GM10248 (cell line): ENCODE measurements at regions not wholly inside any gene's neighbourhood (a gene's known extent, or its start where the extent isn't known, plus 50 kb on each side); places are given as distances from the start of the nearest gene placed in this dataset.
"Not testable (repeated sequence)": the region's sequence is repeated elsewhere in the genome, so short reads cannot be mapped to it uniquely, and the experiment has no call there.

Experiments
- CTCF ChIA-PET: fragments of 300-600 bp; sonication (Branson Sonifier 250); formaldehyde crosslinking; extraction: SDS; loops from one replicate; lab custom pipeline; 2021; ENCODE audit warnings: antibody characterized with exemption; lab: Yijun Ruan, JAX
- POLR2A ChIA-PET: fragments of 350-650 bp; sonication (Branson Sonifier 250); formaldehyde crosslinking; extraction: SDS; loops from one replicate; lab custom pipeline; 2020; ENCODE audit warnings: antibody characterized with exemption; lab: Yijun Ruan, JAX
- DNase-seq: peaks from one replicate; pipeline ENCODE4 v3.0.0; 2012; ENCODE audit errors: extremely low spot score
- TF ChIP-seq, protein P1 (sequence below): IDR thresholded peaks from 2 replicates; pipeline ENCODE4 v1.5.1; 2012; ENCODE audit warnings: mild to moderate bottlenecking, low read depth; ENCODE audit errors: extremely low read depth, missing control alignments, control extremely low read depth

DNA sequence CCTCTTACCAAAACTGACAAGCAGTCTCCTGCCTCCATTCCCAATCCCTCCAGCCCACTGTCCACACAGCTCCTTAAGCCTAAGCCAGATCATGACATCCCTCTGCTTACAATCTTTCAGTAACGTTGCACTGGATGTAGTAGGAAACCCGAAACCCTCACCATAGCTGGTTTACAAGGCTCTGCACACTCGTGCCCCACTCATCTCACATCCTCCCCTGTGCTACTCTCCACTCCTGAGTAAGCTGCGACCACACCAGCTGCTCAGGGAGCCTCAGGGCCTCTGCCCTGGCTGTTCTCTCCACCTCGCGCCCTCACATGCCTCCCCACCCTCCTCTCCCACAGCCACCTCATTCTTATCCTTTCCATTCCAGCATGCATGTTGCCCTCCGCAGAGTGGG, 288.9 kb downstream of the ANAPC1 start:
- CTCF ChIA-PET, POLR2A ChIA-PET, DNase-seq: not testable (repeated sequence)

DNA sequence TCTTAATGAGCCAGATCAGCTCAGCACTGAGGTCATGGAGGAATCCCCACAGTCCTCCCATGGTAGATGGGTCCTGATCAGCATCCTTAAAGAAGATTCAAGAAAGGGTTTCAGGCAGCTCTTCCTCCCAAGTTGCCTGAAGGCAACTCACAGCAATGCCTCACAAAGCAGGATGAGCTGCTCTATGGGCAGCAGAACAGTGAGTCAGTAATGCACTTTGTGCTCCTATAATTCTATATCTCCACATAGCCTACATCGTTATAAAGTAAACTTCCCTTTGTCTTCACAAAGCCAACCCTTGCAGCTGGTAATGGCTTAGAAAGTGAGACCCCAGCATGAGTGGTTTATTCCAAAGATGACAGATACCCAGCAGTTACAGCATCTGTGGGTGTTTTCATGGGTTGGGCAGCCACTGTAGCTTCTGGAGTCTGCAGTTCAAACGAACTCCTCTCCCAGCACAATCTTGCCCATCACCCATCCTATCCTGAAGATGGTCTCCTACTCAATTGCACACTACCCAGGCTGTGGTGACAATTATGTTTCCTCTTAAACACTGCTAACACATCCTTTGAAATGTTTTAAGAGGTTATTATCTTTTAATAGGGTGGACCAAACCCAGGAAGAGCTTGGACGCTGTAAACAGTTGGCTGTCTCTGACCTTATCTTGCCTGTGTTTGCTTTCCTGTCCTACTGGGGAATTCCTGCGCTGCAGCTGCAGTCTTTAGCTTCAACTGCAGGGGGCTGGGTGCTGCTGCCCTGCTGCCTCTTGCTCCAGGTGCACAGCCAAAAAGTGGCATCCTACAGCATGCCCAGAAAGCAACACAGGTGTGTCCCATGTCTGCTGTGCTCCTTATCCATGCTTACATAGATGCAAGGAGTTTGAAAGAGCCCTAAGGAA, 286.9 kb downstream of the ANAPC1 start:
- CTCF ChIA-PET, DNase-seq, POLR2A ChIA-PET: not testable (repeated sequence)

DNA sequence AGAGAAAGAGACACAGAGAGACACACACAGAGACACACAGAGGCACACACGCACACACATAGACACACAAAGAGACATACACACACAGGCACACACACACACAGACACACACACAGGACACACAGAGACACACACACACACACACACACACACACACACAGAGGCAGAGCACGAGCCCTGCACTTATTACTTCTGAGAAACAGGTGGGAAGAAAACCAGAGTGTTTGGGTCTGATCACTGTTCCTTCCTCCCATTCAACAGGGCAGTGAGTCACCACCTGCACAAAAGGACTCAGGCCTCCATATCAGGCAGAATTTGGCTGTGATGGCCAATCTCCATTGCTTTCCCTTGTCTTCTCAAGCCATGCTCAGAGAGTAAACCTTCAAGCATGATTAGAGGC, 285.0 kb downstream of the ANAPC1 start:
- DNase-seq, CTCF ChIA-PET, POLR2A ChIA-PET: not testable (repeated sequence)

DNA sequence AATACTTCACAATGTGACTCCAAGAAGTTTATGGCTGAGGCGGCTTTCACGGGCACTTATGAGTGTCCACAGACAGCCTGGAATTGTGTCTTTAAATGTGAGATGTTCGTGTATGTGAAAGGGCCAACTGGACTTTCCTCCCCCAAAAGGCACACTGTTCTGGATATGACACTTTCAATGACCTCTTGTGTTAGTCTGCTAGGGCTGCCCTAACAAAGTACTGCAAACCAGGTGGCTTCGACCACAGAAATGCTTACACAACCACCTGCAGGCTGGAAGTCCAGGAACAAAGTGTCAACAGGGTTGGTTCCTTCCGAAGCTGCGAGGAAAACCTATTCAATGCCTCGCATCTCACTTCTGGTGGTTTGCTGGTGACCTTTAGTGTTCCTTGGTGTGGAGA, 281.7 kb downstream of the ANAPC1 start:
- DNase-seq, CTCF ChIA-PET, POLR2A ChIA-PET: not testable (repeated sequence)

DNA sequence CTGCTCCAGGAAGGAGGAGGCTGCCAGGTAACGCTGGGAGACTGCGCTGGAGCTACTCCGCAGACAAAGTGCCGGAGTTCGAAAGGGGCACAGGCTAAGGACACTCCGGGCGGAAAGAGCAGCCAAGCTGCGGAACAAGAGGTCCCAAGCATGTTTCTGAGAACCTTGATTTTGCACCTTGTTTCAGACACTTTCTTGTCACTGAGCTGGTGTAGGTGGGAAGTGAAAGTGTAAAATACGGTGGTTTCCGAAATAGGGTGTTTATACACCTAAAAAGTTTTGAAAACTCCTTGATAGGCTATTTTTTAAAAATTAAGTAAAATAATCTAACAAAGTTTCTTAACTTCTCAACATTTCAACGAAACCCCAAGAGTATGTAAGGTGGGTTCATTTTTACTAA, 278.2 kb downstream of the ANAPC1 start:
- DNase-seq, POLR2A ChIA-PET, CTCF ChIA-PET: not testable (repeated sequence)

DNA sequence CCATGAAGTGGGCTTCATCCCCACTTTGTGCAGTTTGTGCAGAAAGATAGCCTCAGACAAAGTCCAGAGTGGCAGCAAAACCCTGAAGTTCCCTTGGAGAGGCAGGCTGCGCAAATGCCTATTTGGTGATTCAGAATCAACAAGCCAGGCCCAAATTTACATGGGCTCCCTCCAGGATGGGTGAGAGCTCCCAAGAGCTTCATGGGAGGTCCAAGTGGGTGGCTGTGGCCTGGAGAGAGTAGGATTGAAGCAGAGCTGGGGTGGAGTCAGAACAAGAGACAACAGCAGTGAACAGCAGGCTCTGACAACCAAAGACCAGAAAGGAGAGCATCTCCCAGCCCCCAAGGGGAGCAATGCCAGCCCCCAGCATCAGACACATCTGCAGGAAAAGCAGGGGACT, 277.4 kb downstream of the ANAPC1 start:
- POLR2A ChIA-PET, DNase-seq, CTCF ChIA-PET: not testable (repeated sequence)

DNA sequence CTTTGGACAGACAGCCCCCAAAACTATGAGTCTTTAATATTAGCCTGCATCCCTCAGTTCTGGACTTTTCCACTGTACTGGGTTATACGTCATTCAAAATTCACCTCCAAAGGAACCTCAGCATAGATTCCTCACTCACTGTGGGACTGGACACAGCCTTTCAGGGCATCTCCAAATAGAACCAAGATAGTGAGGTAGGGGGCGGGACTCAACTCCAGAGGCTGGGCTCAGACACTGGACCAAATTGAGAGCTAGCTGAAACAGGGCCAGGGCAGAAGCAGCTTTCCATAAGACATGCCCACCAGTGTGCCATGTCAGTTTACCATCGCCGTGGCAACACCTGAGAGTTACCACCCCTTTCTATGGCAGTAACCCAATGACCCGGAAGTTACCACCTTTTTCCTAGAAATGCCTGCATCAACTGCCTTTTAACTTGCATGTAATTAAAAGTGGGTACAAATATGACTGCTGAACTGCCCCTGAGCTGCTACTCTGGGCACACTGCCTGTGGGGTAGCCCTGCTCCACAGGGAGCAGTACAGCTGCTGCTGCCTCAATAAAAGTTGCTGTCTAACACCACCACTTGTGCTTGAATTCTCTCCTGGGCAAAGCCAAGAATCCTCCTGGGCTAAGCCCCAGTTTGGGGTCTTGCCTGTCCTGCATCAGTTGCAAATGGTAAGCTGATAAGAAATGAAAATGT, 274.7 kb downstream of the ANAPC1 start:
- DNase-seq, CTCF ChIA-PET, POLR2A ChIA-PET: not testable (repeated sequence)

DNA sequence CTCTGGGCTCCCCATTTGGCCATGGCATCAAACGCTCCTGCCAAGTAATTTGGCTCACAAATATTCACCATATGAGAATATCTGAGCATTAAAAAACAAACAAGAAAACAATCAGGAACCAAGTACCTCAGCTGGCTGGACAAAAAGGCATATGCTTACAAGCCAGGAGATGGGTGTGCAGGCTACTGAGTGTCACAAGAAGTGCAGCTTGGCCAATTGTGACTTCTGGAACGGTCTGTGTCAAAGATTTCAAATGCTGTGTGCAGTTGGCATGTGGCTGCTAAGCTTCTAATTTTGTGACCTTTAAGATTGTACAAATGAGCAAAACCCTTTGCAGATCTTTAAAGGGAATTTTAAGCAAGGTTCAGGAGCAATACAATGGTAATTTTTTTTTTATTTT, 274.0 kb downstream of the ANAPC1 start:
- CTCF ChIA-PET, DNase-seq, POLR2A ChIA-PET: not testable (repeated sequence)

DNA sequence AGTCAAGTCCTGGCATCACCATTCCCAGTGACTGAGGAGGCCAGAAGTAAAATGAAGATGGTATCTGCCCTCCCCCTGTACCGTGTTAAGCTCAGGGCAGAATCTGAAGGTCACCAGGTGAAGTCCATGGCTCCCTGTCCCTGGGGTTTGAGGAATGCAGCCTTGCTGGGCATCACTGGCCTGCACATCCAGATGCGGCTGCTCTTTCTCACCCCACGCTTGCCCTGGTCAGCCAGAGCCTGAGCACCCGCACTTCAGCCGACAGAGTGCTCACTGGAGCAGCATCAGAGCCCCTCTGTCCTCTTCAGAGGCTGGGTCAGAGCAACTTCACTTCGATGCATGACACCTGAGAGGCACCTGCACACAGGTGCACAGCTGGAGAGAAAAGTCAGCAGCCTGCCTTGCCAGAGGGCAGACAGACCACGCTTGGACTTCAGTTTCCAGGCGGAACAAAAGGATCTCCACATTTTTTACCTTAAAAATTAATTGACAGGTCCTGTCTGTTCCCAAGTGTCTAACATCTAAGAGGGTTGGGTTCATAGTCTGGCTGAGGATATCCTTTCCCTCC, 267.3 kb downstream of the ANAPC1 start:
- ChIA-PET POLR2A (no interaction called here), CTCF (no interaction called here)
- DNase-seq, result no peak
- TF ChIP-seq, protein P1, sequence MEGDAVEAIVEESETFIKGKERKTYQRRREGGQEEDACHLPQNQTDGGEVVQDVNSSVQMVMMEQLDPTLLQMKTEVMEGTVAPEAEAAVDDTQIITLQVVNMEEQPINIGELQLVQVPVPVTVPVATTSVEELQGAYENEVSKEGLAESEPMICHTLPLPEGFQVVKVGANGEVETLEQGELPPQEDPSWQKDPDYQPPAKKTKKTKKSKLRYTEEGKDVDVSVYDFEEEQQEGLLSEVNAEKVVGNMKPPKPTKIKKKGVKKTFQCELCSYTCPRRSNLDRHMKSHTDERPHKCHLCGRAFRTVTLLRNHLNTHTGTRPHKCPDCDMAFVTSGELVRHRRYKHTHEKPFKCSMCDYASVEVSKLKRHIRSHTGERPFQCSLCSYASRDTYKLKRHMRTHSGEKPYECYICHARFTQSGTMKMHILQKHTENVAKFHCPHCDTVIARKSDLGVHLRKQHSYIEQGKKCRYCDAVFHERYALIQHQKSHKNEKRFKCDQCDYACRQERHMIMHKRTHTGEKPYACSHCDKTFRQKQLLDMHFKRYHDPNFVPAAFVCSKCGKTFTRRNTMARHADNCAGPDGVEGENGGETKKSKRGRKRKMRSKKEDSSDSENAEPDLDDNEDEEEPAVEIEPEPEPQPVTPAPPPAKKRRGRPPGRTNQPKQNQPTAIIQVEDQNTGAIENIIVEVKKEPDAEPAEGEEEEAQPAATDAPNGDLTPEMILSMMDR, result no peak

DNA sequence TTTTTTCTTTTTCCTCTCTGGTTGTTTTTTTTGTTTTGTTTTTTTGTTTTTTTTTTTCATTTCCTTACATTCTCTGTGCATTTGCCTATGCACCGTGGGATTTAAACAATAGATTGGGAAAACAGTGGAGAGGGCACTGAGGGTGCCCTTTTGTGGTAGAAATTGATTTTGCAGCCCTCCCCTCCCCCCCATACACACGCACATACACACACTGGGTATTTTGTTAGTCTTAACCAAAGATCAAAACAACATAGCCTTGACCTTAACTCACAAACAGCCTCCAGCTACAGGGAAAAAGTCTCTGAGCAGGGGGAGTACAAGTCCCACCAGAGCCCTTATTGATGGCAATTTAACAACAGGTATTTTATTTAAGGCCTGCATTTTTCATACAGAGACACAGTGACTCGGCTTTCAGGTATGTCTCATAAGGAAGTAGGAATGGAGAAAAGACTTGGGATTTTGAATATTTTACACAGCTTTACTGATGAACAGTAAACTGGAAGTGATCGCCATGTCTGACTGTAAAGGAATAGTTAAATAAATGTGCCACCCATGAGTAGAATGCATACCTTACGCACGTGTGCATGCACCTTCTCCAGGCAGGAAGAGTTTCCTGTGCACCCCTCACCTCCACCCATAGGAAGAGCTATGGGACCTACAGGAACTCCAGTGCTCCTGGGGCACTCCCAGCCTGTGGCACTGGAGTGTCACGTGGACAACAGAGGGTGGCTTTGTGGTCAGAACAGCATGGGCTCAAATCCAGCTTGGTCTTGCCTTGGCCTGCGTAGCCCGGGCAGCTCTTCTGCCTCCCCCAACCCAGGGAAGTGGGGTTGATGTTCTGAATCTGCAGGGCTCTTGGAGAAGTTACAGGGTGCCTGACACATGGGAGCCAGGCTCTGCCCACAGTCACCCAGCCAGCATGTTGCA, 266.4 kb downstream of the ANAPC1 start:
- TF ChIP-seq, protein P1, result no peak
- ChIA-PET CTCF (interaction anchor here (2.6 kb wide), 1 partner anchor 15 kb away, joined by 6 read pairs; no protein-coding TSS in a partner anchor), POLR2A (no interaction called here)
- DNase-seq, result no peak
